Suprapubic skin (tissue), 4 donors: ENCODE measurements at regions not wholly inside any gene's neighbourhood (a gene's known extent, or its start where the extent isn't known, plus 50 kb on each side); places are given as distances from the start of the nearest gene placed in this dataset.

Source experiments
- EP300 ChIP-seq: sonication (generic); formaldehyde crosslinking; IDR thresholded peaks from one replicate; pipeline ENCODE4 v1.6.1; 2017; ENCODE audit warnings: antibody characterized with exemption
- POLR2A ChIP-seq, 2 donors: fragments of 450-650 bp; IDR thresholded peaks; one replicate each; pipeline ENCODE4 v1.6.1; 2017; ENCODE audit warnings: antibody characterized with exemption in 2 of 2, mild to moderate bottlenecking in 2 of 2, moderate library complexity in 2 of 2
- POLR2AphosphoS5 ChIP-seq, 3 donors: sonication (generic); formaldehyde crosslinking; IDR thresholded peaks; one replicate each; pipeline ENCODE4 v1.6.1; 2017; ENCODE audit warnings: antibody characterized with exemption in 3 of 3
- TF ChIP-seq, protein P1 (sequence below), 2 donors: fragments of 200-600 bp in 1 of 2; fragments of 450-650 bp in 1 of 2; sonication (generic) in 1 of 2; IDR thresholded peaks; one replicate each; pipeline ENCODE4 v1.5.1; 2016 to 2019; ENCODE audit warnings: antibody characterized with exemption in 2 of 2, mild to moderate bottlenecking in 1 of 2, moderate library complexity in 1 of 2

GRCh38 chr1:29749024-29749945, 513.0 kb downstream of the PTPRU start:
- TF ChIP-seq, protein P1, sequence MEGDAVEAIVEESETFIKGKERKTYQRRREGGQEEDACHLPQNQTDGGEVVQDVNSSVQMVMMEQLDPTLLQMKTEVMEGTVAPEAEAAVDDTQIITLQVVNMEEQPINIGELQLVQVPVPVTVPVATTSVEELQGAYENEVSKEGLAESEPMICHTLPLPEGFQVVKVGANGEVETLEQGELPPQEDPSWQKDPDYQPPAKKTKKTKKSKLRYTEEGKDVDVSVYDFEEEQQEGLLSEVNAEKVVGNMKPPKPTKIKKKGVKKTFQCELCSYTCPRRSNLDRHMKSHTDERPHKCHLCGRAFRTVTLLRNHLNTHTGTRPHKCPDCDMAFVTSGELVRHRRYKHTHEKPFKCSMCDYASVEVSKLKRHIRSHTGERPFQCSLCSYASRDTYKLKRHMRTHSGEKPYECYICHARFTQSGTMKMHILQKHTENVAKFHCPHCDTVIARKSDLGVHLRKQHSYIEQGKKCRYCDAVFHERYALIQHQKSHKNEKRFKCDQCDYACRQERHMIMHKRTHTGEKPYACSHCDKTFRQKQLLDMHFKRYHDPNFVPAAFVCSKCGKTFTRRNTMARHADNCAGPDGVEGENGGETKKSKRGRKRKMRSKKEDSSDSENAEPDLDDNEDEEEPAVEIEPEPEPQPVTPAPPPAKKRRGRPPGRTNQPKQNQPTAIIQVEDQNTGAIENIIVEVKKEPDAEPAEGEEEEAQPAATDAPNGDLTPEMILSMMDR (IDR thresholded peaks at IDR 0.05), result no peak
- TF ChIP-seq EP300 (no peak), POLR2AphosphoS5 (IDR thresholded peaks at IDR 0.05) (no peak), POLR2A (IDR thresholded peaks at IDR 0.05) (no peak)
